Hematopoietic multipotent progenitor cell treated with erythropoietin and hydrocortisone succinate and interleukin-3 and kit ligand, for 4 days (in vitro differentiated cells): ENCODE measurements at regions not wholly inside any gene's neighbourhood (a gene's known extent, or its start where the extent isn't known, plus 50 kb on each side); places are given as distances from the start of the nearest gene placed in this dataset.

ENCODE experiments used
- DNase-seq: peaks from one replicate; pipeline ENCODE4 v3.0.0-alpha.2; 2015

GRCh38 chr18:28651298-28651697 is 474.4 kb upstream of the CDH2 start:
- DNase-seq: no peak

DNA sequence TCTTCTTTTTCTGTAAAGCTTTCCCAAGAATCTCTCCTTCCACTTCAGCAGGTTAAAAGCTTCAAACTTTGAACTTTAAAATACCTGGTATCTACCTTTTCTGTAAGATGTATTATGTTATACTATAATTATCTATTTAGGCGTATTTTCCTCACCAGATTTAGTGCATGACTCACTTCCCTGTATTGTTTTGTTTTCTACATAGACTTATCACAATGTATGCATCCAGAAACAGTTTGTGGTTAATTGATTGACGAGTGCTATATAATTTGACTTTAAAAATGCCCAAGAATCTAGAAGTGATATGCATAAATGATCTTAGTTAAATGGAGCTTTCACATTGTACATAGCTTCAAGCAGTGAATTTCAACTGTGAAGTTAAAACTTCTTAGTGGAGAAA is 473.9 kb upstream of the CDH2 start:
- no peak for DNase-seq

DNA sequence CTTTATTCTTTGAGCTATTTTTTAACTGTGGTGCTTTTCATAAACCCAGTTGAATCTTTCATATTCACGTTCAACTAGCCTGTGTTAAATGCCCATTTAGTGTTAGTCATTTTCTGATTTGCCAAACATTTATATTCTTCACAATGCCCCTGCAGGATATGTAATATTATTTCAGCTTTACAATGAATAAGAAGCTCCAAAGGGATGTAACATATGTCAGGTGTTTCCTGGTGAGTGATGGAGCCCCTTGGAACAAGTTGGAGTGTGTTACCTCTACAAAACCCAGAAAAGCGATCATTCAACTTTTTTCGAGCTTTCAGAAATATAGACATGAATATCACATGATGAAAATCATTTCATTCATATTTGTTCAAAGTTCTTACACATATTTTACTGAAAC is 471.0 kb upstream of the CDH2 start:
- no peak for DNase-seq

DNA sequence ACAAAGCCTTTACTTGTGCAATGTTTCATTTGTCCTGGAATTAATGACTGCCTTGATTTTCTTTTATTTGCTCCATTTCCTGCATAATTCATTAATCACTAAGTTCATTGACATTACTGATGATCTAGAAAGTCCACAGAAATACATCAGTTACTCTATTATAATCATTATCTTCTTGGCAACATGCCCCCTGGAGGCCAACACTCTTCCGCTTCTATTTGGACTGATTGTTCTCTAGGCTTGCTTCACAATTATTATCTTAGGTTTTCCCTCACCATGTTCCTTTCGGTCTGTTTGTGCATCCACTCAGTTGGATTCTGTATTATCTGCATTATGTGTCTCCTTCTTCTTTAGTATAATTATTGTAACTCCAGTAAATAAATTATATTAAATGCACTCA is 461.0 kb upstream of the CDH2 start:
- peak; percentile 3 for DNase-seq

DNA sequence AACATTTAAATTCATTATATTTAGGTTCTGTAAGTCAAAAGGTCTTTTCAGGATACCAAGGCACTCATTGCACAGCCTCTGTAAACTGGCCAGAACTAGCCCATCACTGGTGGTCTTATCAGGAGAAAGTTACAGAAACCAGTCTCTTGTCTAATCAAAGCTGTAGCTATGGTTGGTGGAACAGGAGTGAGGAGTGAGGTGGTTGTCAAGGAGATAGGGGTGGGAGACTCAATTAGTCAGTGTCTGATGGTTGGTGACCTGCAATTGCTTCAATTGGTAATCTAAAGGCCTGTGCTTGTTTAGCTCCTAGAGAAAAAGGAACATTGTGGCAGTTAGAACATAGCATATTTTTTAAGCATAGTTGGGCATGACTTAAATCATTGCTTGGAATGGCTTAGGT is 458.6 kb upstream of the CDH2 start:
- no peak for DNase-seq

- no peak for DNase-seq
Measured at GRCh38 chr18:28626756-28627155, 449.8 kb upstream of the CDH2 start.

DNA sequence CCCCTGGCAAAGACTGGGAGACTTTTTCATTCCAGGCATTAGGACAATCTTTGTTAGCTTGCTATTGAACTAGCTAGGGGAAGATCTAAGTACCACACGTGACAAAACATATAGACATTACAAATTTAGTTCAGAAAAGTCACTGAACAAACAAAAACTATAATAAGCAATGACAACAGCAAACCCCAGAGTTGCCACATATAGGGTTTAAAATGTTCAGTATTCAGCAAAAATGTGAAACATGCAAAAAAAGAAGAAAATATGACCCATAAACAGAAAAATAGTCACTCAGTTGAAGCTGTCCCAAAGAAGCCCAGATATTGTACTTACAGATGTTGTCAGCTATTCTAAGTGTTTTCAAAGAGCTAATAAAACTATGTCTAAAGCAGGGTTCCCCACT is 431.1 kb upstream of the CDH2 start:
- DNase-seq: no peak

DNA sequence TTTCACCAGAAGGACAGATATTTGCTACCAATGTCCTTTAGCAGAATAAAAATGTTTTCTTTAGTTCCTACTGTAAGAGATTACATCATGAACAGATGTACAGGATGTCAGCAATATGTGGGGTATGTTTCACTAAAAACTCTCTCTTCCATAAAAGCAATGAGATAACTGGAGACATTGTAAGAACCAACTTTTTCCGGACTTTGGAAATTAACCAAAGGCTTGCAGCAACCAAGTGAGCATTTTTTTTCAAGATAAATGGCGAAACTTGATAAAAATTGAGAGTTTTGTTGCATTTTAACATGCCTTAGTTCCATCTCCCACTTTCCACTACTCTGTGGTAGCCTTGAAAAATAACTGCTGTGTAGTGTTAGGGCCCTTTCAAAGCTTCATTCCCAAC is 429.8 kb upstream of the CDH2 start:
- DNase-seq: no peak

DNA sequence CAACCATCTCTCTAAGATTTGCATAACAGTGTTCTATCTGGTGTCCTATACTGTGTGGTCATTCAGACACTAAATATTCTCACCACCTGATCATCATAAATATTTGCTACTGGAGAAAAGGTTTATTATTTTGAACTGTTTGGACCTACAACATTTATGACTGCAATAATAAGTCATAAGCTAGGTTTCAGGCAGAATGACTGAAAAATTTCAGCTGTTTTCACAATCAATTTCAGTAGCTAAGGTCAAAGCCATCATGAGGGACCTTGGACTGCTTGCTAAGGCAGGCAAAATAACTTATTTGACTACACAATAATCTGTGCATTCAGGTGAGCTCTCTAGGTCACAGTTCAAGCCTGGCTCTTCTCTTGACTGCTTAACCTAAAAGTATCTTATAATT is 425.5 kb upstream of the CDH2 start:
- no peak for DNase-seq

DNA sequence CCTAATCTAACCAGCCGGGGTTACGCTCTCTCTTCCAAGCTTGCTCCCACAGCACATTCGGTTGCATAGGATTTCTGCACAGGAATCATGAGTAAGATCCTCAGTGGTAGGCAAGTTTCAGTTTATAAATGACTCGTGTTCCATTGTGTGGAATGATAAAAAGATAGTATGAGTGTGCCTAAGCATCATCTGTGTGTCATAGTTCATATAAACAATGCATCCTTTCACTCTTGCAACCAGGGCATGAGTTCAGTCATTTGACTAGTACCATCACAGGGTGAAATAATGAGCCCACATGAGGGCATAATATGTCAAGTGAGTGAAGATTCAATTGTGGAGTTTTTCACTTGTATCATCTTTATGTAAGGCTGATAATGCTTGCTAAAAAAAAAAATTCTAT is 417.1 kb upstream of the CDH2 start:
- no peak for DNase-seq

- no peak for DNase-seq
Measured at GRCh38 chr18:28588884-28589549, 412.1 kb upstream of the CDH2 start.

- DNase-seq: no peak
Measured at GRCh38 chr18:28584731-28585130, 407.8 kb upstream of the CDH2 start.

DNA sequence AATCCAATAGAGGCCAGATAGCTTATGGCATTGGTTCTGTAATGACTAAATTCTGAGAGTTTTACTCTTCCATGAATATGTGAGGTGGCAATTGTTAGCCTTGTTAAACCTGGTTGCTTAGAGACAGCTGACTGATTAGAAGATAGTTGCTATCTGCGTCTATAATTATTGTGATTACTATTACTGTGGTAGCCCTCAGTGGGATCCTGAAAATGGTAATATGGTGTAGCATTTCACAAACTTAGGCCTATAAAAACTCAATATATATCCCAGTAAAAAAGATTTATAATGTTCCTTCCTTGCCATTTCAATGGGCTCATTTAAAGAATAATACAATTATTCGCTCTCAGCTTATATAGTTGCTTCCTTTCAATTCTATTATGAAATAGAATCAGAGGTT is 405.8 kb upstream of the CDH2 start:
- no peak for DNase-seq

DNA sequence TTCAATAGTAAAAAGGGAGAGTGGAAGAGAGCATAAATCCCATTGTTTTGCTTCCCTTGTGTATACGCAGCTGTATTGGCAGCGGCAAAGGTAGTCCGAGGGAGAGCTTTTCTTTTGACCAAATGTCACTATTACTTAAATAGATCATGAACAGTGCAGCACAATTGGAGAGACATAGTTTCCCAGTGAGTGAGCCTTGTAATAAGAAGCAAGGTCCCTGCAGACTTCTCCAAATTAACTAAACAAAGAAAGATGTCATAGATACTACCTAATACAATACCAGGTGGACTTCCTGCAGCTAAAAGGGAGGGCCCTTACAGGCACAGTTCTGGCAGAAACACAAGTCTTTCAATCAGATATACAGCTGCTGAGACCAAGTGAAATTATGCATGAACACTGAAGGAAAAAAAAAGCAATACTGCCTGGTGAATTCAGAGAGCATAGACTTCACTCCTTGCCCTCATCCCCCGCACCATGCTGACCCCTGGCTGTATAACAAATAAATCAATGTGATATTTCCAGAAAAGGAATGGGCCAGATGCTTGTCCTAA is 404.7 kb upstream of the CDH2 start:
- DNase-seq: no peak

- peak; percentile 19 for DNase-seq
Measured at GRCh38 chr18:28576941-28577340, 400.0 kb upstream of the CDH2 start.

GRCh38 chr18:28575123-28575522 is 398.2 kb upstream of the CDH2 start:
- no peak for DNase-seq

DNA sequence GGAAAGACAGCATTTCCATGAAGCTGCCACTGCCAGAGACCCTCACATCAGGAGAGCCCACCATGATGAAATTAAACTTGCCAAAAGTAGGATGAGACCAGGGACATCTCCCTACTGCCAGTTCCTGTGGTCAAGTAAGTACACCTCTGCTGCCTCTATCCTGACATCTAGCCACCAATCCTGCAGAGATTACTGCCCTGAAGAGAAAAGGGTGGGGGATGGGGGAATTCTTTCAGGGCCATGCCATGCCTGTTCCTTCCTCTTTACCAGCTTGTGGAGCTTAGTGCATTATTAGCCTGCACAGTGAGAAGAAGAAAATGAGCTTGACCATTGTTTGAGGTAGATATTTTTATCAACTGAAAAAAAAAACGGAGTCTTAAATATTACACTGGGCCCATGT is 397.2 kb upstream of the CDH2 start:
- DNase-seq: no peak

GRCh38 chr18:28571929-28572328 is 395.0 kb upstream of the CDH2 start:
- no peak for DNase-seq

- DNase-seq: no peak
Measured at GRCh38 chr18:28560331-28560730, 383.4 kb upstream of the CDH2 start.

GRCh38 chr18:28559511-28559910 is 382.6 kb upstream of the CDH2 start:
- DNase-seq: no peak

DNA sequence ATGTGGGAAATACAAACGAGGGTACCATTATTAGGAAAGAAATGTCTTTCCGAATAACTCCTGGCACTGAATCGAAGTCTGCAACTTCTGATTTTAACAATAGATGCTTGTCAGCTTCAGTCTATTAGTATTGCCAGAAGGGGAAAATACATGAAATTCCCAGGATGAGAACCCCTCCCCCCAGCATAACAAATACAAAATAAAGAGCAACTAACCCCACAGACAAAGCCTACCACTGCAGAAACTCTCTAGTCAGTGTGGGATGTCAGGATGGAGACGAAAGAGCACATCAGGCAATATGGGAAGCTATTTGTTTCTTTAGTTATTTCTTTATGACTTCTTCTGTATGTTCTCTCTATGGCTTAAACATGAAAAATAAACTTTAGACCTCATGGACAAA is 365.0 kb upstream of the CDH2 start:
- no peak for DNase-seq

GRCh38 chr18:28541276-28541930 is 364.5 kb upstream of the CDH2 start:
- DNase-seq: no peak

- no peak for DNase-seq
Measured at GRCh38 chr18:28529644-28530043, 352.7 kb upstream of the CDH2 start.

- DNase-seq: no peak
Measured at GRCh38 chr18:28526196-28526595, 349.3 kb upstream of the CDH2 start.
